Fibroblast of skin of abdomen (primary cell): ENCODE measurements at regions not wholly inside any gene's neighbourhood (a gene's known extent, or its start where the extent isn't known, plus 50 kb on each side); places are given as distances from the start of the nearest gene placed in this dataset.

Experiments used
- DNase-seq: peaks from one replicate; pipeline ENCODE4 v3.0.0-alpha.2; 2013

GRCh38 chr3:59578129-59578528, 528.3 kb upstream of the CFAP20DC start:
- DNase-seq = no peak

GRCh38 chr3:59576606-59577005, 526.8 kb upstream of the CFAP20DC start:
- no peak for DNase-seq

GRCh38 chr3:59575113-59576001, 525.5 kb upstream of the CFAP20DC start:
- peak; percentile 70 for DNase-seq

GRCh38 chr3:59573911-59574310, 524.1 kb upstream of the CFAP20DC start:
- DNase-seq = peak; percentile 27

- no peak for DNase-seq
These were observed 522.3 kb upstream of the CFAP20DC start for GRCh38 chr3:59572106-59572505.

GRCh38 chr3:59570806-59571205, 521.0 kb upstream of the CFAP20DC start:
- no peak for DNase-seq

GRCh38 chr3:59567661-59568060, 517.8 kb upstream of the CFAP20DC start:
- peak; percentile 53 for DNase-seq

GRCh38 chr3:59566481-59566975, 516.7 kb upstream of the CFAP20DC start:
- DNase-seq = no peak

- no peak for DNase-seq
These were observed 515.3 kb upstream of the CFAP20DC start for GRCh38 chr3:59565125-59565524.

GRCh38 chr3:59563966-59564365, 514.1 kb upstream of the CFAP20DC start:
- peak; percentile 72 for DNase-seq

GRCh38 chr3:59563072-59563605, 513.3 kb upstream of the CFAP20DC start:
- DNase-seq = no peak

GRCh38 chr3:59559721-59560435, 510.1 kb upstream of the CFAP20DC start:
- DNase-seq = peak; percentile 99

GRCh38 chr3:59558906-59559720, 509.3 kb upstream of the CFAP20DC start:
- no peak for DNase-seq

GRCh38 chr3:59555593-59556315, 505.9 kb upstream of the CFAP20DC start:
- no peak for DNase-seq

- DNase-seq = peak; percentile 31
These were observed 503.3 kb upstream of the CFAP20DC start for GRCh38 chr3:59553076-59553475.

GRCh38 chr3:59551834-59552233, 502.0 kb upstream of the CFAP20DC start:
- DNase-seq = no peak

- peak; percentile 12 for DNase-seq
These were observed 500.1 kb upstream of the CFAP20DC start for GRCh38 chr3:59549962-59550361.

- DNase-seq = no peak
These were observed 498.0 kb upstream of the CFAP20DC start for GRCh38 chr3:59547874-59548273.

GRCh38 chr3:59546522-59546921, 496.7 kb upstream of the CFAP20DC start:
- no peak for DNase-seq

- peak; percentile 5 for DNase-seq
These were observed 495.5 kb upstream of the CFAP20DC start for GRCh38 chr3:59545374-59545773.

- no peak for DNase-seq
These were observed 492.5 kb upstream of the CFAP20DC start for GRCh38 chr3:59542276-59542675.

- DNase-seq = no peak
These were observed 490.9 kb upstream of the CFAP20DC start for GRCh38 chr3:59540696-59541095.
